Psoas muscle (tissue), 7 donors: ENCODE measurements at regions not wholly inside any gene's neighbourhood (a gene's known extent, or its start where the extent isn't known, plus 50 kb on each side); places are given as distances from the start of the nearest gene placed in this dataset.
"Not testable (repeated sequence)": the region's sequence is repeated elsewhere in the genome, so short reads cannot be mapped to it uniquely, and the experiment has no call there.

Experiments used
- ATAC-seq, 4 donors: fragments of 200-7000 bp; cut with Tn5 transposase; one replicate each; pipeline ENCODE4 v1.9.1; 2020; ENCODE audit warnings: moderate library complexity in 3 of 4, mild to moderate bottlenecking in 2 of 4
- DNase-seq, 2 donors: peaks; one replicate each; pipeline ENCODE4 v3.0.0-alpha.2; 2020
- H3K27ac ChIP-seq: fragments of 200-600 bp; one replicate; pipeline ENCODE4 v1.8.0; 2022
- H3K27me3 ChIP-seq, 3 donors: fragments of 200-600 bp in 1 of 3; one replicate each; pipeline versions ENCODE4 v1.6.1 to v1.8.0; 2013 to 2022; ENCODE audit warnings: low read length in 2 of 3, mild to moderate bottlenecking in 2 of 3, moderate library complexity in 1 of 3; ENCODE audit not compliant: insufficient read depth in 3 of 3
- H3K36me3 ChIP-seq, 2 donors: fragments of 200-600 bp in 1 of 2; one replicate each; pipeline versions ENCODE4 v1.6.1 to v1.8.0; 2013 to 2022; ENCODE audit warnings: low read depth in 1 of 2, mild to moderate bottlenecking in 1 of 2, moderate library complexity in 1 of 2; ENCODE audit not compliant: insufficient read depth in 1 of 2
- H3K4me1 ChIP-seq: fragments of 200-600 bp; one replicate; pipeline ENCODE4 v1.8.0; 2022
- H3K4me3 ChIP-seq: fragments of 200-600 bp; one replicate; pipeline ENCODE4 v1.8.0; 2022; ENCODE audit warnings: mild to moderate bottlenecking
- H3K9me3 ChIP-seq: fragments of 200-600 bp; one replicate; pipeline ENCODE4 v1.8.0; 2022
- WGBS, 3 donors: extraction: QIAGEN DNeasy Blood & Tissue Kit; methylation state at CpG; one replicate each; pipeline versions ENCODE4 v1.1.6 to v1.1.7; 2013; 5-methylcytosine and 5-hydroxymethylcytosine counted together
- intact Hi-C, 2 donors: fragments of 100-400 bp; cut with DNase I; formaldehyde crosslinking; loops; one replicate each; pipeline versions ENCODE4 v1.11.0 to v1.14.2; 2022
- TF ChIP-seq, protein P1 (sequence below): fragments of 200-600 bp; IDR thresholded peaks from one replicate; pipeline ENCODE4 v1.8.0; 2022; ENCODE audit warnings: antibody characterized with exemption
- donor health status: healthy with polysubstance abuse.
- donor health status: DM: no; HTN: no; CAD: no; lungs with moderate emphysema.
- donor health status: Bipolar disorder and iron deficiency.
- donor health status: healthy.
- donor health status: DM: yes; HTN: yes; CAD: no.
- donor health status: DM: no; HTN: no; CAD: no.
- donor health status: DM: yes; HTN: yes; CAD: no.

DNA sequence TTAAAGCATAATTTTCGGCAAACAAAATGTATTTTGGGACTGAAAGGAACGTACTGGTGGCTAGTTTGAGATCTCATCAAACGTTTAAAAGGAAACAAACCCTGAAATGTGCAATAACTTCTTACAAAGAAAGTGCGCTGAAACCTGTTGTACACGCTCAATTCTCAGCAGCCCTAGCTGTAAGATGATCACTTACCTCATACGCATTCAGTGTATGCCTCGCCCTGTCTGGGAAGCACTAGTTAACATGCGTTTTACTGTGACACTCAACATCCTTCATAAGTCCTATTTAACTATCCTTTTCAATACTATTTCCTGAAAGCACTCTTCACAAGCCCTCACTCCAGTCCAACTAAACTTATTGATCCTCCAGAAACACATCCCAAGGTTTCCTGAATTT is 485.0 kb upstream of the EDIL3 start:
- Histone ChIP-seq H3K27me3 (no peaks in the 10 kb centered on the region), H3K4me3 (no peak overlapping the region), H3K4me1 (no peaks in the 10 kb centered on the region), H3K9me3 (no peaks in the 10 kb centered on the region), H3K36me3 (no peaks in the 10 kb centered on the region), H3K27ac (no peak overlapping the region)
- intact Hi-C loops, result no loop called here
- DNase-seq (no peak), ATAC-seq (no peak)
- 35 to 52% (median 47%) methylated on average over 8 of the region's 8 CpGs for WGBS, 3 donors
- TF ChIP-seq, protein P1, sequence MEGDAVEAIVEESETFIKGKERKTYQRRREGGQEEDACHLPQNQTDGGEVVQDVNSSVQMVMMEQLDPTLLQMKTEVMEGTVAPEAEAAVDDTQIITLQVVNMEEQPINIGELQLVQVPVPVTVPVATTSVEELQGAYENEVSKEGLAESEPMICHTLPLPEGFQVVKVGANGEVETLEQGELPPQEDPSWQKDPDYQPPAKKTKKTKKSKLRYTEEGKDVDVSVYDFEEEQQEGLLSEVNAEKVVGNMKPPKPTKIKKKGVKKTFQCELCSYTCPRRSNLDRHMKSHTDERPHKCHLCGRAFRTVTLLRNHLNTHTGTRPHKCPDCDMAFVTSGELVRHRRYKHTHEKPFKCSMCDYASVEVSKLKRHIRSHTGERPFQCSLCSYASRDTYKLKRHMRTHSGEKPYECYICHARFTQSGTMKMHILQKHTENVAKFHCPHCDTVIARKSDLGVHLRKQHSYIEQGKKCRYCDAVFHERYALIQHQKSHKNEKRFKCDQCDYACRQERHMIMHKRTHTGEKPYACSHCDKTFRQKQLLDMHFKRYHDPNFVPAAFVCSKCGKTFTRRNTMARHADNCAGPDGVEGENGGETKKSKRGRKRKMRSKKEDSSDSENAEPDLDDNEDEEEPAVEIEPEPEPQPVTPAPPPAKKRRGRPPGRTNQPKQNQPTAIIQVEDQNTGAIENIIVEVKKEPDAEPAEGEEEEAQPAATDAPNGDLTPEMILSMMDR, result no peak

GRCh38 chr5:84863936-84864335 is 479.3 kb upstream of the EDIL3 start:
- H3K4me3 ChIP-seq, H3K27ac ChIP-seq, DNase-seq, H3K4me1 ChIP-seq, intact Hi-C loops, ATAC-seq, H3K36me3 ChIP-seq, H3K9me3 ChIP-seq, H3K27me3 ChIP-seq: not testable (repeated sequence)
- WGBS, 3 donors, result 90 to 93% (median 91%) methylated on average over 19 of the region's 19 CpGs

DNA sequence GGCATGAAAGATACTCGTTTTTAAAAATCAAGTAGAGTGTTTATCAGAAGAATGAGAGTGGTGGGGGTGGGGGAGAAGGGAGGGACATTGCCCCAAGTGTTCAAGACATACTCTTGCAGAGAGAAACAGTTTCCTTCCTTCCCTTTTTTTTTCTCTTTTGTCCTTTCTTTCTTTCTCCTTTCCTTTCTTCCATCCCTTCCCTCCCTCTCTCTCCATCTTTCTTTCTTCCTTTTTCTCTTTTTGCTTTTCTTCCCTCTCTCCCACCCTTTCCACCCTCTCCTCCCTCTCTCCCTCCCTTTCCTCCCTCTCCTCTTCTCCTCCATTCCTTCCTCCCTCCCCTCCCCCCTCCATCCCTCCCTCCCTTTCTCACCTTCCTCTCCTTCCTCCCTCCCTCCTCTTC is 478.3 kb upstream of the EDIL3 start:
- Histone ChIP-seq H3K36me3 (no peaks in the 10 kb centered on the region), H3K9me3 (no peaks in the 10 kb centered on the region), H3K27me3 (no peaks in the 10 kb centered on the region), H3K4me3 (no peak overlapping the region), H3K4me1 (no peaks in the 10 kb centered on the region), H3K27ac (no peak overlapping the region)
- DNase-seq, result no peak
- ATAC-seq, result no peak
- 26 to 41% (median 35%) methylated on average over 1 of the region's 1 CpG for WGBS, 3 donors
- intact Hi-C loops, result no loop called here
- TF ChIP-seq, protein P1, result no peak

DNA sequence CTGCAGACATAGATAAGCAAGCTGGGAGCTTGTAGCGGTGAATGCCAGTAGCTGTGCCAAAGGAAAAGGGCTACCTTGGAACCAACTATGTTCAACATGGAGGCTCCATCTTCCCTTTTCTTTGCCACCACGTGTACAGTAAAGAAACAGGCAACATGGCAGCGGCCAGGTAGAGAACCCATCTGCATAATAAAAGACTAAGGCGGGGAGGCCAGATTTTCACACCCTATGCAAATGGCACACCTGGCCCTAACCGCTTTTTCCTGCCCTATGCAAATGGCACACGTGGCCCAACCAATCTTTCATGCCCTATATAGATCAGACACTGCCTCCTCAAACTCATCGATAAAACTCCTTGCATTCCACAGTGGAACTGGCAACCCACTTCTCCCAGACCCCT is 477.5 kb upstream of the EDIL3 start:
- Histone ChIP-seq H3K27ac (no peak overlapping the region), H3K9me3 (no peaks in the 10 kb centered on the region), H3K27me3 (no peaks in the 10 kb centered on the region), H3K4me1 (no peaks in the 10 kb centered on the region), H3K4me3 (no peak overlapping the region), H3K36me3 (no peaks in the 10 kb centered on the region)
- ATAC-seq (no peak), DNase-seq (no peak)
- intact Hi-C loops, result no loop called here
- TF ChIP-seq, protein P1, result no peak
- 78 to 82% (median 79%) methylated on average over 7 of the region's 7 CpGs for WGBS, 3 donors

- no peaks in the 10 kb centered on the region for H3K4me1 ChIP-seq
- no peak overlapping the region for H3K4me3 ChIP-seq
- WGBS, 3 donors, result 37 to 42% (median 38%) methylated on average over 2 of the region's 2 CpGs
- intact Hi-C loops, result no loop called here
- no peak for DNase-seq
- H3K9me3 ChIP-seq, result no peaks in the 10 kb centered on the region
- no peak overlapping the region for H3K27ac ChIP-seq
- no peaks in the 10 kb centered on the region for H3K27me3 ChIP-seq
- TF ChIP-seq, protein P1, result no peak
- ATAC-seq, result no peak
- H3K36me3 ChIP-seq, result no peaks in the 10 kb centered on the region
Measured at GRCh38 chr5:84861306-84861705, 476.6 kb upstream of the EDIL3 start.
